RKO (cell line): ENCODE measurements at regions not wholly inside any gene's neighbourhood (a gene's known extent, or its start where the extent isn't known, plus 50 kb on each side); places are given as distances from the start of the nearest gene placed in this dataset.
"Not testable (repeated sequence)": the region's sequence is repeated elsewhere in the genome, so short reads cannot be mapped to it uniquely, and the experiment has no call there.

Source experiments
- DNase-seq: peaks from one replicate; pipeline ENCODE4 v3.0.0-alpha.2; 2016; ENCODE audit warnings: low spot score

DNA sequence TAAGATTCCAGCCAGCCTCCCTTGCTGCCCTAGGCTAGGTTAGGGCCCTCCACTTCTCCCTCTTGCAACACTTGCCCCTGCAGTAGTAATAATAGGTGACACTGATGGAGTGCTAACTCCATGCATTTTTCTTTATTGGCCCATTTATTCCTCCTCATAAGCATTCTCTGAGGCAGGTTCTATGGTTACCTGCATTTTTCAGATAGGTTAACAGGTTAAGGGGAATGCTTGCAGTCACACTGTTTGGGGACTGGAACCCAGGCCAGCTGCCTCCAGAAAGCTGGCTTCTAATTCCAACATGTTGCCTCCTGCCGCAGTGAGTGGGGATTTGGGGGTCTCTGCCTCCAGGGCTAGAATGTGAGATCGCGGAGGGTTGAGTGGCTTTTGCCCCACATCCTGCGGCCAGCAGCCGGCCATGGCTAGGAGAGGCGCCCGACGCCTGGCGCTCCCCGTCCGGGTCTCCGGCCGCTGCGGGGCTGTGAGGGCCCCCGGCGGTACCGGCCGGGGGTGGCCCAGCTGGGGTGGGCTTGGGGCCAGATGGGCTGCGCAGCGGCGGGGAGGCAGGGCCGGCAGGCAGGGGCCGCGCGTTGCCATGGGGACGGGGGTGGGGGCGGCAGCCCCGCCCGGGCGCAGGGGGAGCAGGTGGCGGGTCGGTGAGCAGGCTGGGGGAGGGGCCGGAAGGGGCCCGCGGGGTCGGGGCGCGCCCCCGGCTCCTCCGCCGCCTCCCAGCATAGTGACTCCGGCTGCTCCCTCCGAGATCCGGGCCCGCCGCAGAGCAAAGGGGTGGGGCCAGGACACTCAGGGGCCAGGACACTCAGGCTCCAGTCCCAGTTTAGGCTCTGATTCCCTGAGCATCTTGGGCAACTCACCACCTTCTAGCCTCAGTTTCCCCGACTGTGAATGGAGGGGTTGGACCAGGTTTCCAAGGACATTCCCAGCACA, 68.4 kb upstream of the SSBP3 start:
- DNase-seq: no peak

DNA sequence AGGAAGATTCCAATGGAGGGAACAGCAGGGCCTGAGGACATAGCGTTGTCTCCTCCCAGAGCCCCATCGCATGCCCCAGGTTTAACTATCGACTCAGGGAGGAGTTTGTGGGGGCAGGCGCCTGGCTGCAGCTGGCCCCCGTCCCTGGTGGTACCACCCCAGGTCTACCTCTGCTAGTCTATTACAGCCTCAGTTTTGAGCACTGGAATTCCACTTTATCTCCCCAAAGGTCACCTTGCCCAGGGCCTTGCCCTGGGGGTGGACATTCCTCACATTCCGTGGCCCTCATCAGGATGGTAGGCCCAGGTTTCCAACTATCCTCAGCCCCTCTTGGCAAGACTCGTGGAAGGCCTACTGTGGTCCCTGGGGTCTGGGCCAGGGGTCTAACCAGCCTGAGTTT, 65.4 kb upstream of the SSBP3 start:
- no peak for DNase-seq

DNA sequence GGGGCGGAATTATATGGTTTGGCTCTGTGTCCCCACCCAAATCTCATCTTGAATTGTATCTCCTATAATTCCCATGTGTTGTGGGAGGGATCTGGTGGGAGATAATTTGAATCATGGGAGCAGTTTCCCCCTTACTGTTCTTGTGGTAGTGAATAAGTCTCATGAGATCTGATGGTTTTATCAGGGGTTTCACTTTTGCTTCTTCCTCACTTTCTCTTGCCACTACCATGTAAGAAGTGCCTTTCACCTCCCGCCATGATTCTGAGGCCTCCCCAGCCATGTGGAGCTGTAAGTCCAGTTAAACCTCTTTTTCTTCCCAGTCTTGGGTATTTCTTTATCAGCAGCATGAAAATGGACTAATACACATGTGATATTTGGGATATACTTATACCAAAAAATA, 63.2 kb upstream of the SSBP3 start:
- not testable (repeated sequence) for DNase-seq

DNA sequence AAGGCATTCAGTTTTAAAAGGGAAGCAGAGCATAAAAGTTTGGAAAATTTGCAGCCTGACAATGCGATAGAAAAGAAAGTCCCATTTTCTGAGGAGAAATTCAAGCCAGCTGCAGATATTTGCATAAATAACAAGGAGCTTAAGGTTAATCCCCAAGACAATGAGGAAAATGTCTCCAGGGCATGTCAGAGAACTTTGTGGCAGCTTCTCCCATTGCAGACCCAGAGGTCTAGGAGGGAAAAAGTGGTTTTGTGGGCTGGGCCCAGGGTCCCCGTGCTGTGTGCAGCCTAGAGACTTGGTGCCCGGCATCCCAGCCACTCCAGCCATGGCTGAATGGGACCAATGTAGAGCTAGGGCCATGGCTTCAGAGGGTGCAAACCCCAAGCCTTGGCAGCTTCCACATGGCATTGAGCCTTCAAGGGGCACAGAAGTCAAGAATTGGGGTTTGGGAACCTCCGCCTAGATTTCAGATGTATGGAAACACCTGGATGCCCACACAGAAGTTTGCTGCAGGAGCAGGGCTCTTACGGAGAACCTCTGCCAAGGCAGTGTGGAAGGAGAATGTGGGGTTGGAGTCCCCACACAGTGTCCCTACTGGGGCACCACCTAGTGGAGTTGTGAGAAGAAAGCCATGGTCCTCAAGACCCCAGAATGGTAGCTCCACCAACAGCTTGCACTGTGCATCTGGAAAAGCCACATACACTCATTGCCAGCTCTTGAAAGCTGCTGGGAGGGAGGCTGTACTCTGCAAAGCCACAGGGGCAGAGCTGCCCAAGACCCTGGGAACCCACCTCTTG, 62.3 kb upstream of the SSBP3 start:
- not testable (repeated sequence) for DNase-seq

DNA sequence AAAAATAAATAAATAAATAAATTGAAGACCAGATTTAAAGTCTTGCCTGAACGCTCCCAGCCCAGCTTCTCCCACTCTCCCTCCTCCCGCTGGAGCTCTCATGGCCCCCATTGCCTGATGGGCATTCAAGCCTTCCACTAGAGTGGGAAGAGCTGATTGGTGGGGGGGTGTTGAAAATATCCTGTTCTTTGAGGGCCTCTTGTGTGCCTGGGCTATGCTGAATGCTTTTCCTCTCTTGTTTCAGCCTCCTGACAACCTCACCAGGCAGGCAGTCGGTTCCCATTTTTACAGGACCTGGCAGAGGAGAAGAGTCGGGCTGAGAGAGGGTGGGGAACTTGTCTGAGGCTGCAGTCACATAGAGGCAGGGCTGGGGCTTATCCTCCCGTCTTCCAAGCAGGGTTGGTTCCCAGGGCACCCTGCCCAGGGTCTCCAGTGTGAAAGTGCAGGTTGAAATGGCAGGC, 59.2 kb upstream of the SSBP3 start:
- DNase-seq: no peak

DNA sequence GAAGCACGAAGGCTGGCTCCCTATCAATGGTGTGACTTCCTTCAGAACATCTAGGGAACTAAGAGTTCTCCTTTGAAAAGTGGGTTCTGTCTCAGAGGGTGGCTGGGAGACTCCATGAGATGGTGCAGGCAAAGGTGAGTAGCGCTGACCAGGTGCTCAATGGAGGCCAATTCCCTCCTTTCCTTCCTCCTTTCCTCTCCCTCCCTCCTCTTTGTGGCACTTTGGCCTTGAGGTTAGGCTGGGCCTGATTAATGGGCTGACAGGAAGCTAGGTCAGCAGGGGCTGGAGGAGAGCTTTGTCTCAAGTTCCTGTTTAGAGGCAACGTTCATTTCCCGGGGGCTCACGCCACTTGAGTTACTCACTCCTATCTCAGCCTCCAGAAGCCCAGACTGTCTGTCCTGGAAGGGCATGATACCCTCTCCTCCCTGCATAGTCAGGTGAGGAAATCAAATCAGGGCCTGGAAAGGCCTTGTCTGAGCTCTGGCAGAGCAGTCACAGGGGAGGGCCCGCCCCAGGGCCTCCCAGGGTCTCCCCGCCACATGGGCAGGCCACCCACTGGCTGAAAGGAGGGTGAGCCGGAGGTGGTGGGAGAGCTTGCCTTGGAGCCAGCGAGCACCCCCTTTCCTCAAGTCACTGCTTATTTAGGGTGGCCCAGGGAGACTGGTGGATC, 58.4 kb upstream of the SSBP3 start:
- no peak for DNase-seq

DNA sequence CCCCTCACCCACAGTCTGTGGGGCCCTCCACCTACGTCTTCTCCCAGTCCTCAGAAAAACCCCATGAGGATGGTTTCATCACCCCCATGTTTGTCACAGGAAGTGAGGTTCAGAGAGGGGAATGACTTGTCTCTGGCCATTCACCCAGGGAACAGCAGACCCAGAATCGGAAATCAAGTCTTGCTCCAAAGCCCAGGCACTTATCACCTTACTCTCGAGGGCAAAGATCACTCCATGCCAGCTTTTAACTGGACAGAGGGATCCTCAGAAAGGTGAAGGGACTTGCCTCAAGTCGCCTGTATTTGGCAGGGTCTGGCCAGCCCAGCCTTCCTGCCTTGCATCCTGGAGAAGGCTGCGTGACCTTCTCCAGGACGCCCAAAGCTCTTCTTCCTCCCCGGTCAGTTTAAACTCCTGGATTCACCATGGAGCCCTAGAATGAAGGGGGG, 57.9 kb upstream of the SSBP3 start:
- no peak for DNase-seq

DNA sequence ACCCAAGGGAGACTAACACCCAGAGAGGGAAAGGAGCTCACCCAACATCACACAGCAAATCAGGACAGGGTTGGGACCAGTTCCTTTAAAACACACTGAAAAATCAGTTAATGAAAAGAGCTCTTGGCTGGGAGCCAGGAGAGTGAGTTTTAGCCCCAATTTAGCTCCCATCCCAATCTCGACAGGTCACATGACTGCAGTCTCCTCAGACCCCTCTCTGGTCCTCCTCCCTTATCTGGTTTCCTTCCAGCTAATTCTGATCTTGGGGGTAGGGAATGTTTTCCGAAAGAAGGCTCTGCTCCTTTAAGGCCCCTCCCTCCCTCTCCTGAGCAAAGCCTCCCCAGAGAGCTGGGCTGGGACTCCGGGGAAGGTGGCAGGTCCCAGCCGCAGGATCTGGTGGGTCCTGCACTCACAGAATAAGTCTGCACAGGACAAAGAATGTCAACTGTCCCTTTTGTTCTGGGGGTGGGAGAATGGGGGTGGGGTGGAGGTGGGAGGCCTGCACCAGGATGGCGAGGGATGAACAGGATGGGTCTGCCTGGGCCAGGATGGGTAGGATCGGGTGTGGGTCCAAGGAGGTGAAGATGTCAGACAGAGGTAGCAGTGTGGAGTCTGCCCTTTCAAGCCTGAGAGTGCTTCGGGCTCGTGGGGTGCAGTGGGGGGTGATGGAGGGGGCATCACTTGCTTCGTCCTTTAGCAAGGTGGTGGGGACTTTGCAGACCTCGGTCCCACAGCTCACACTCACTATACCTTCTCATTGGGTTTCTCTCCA, 57.3 kb upstream of the SSBP3 start:
- no peak for DNase-seq

DNA sequence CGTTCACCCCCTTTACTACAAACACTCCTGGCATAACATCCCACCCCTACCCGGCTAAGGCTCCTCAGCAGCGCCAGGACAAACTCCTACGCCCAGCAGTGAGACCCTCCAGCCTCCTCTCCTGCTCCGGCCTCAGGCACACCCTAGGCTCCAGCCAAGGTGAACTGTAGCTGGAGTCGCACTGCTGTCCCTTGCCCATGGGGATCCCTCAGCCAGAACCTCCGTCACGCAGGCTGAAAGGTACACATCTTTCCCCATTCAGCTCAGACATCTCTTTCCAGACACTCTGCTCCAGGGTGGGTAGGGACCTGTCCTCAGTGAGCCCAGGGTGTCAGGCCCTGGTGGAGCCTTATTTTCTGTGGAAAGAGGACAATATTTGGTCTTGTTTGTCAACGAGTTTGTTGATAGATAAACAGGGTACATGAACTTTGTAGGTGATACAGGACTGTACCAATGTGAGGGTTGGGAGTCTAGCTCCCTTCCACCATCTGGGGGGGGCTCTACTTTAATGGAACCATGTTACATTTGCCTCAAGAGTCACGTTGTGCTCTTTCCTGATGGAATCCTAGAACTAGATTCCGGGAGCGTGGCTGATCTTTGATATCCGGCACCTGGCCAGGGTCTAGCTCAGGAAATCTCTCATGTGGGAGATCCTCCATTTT, 56.5 kb upstream of the SSBP3 start:
- no peak for DNase-seq

DNA sequence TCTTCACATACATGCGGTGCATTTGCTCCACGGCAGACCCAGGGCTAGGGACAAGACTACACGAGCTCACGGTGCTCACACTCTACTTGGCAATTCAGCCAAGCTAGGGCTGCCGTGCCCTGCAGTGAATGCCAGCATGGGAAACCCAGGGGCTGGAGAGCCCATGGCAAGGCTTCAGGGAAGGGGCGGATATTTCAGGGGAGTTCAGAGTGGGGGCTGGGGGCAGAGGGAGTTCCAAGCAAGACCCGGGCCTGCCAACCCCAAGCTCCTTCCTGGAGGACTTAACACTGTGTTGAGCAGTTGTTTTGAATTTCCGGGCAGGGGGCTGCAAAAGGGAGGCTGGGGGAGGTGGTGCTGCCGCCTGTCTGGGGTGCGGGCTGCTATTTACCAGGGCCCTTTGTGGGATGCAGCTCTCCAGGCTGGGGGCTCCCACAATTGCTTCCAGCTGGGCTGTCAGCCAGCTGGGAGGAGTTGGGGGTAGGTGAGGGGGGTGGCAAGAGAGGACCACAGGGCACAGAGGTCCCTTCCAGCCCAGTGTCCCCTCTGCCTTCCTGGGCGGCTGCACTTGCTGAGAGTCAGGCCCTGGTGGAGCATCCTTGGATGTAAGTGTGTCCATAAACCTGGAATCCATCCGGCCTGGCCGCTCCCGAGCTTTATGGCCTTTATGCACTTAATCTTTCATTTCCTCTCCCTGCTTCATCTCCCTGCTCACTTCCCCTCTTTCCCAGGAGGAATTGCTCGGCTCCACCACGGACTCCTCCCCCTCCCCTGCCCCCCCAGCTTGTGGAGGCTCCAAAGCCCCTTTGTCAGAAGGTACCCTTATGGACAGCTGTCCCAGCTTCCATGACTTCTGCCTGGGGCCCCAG, 55.8 kb upstream of the SSBP3 start:
- DNase-seq: no peak

DNA sequence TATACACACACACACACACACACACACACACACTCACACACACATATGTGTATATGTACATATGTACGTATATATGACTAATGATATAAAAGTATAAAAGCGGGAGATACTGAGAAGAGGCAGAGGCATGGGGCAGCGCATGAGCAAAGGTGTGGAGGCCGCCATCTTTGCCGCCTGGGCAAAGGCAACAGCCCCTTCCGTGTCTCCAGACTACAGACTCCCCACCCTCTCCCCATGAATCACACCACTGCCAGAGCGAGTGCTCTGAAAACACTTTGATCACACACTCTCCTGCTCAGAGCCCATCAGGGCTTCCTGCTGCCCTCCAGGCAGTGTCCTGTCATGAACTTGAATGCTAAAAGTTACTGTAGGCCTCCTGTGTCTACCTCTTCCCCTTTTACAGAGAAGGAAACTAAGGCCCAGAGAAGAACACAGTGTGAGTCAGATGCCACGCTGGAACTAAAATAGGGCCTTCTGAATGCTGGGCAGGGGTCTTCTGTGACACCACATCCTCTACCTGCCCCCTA, 54.7 kb upstream of the SSBP3 start:
- no peak for DNase-seq

DNA sequence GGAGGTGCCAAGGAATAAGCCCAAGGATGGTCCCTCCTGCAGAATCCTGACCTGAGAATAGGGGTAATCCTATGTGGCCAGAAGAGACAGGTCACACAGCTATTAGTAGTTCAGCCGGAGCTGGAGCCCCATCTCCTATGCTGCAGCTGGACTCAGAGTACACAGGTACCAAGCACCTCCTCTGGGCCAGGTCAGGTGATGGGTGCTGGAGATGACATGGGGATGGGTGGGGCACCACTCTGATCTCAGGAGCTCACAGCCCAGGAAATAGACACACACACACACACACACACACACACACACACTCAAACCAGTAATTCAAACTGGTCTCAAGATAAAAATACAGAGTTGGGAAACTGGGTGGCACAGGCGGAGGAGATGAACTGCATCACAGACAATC, 54.2 kb upstream of the SSBP3 start:
- no peak for DNase-seq

DNA sequence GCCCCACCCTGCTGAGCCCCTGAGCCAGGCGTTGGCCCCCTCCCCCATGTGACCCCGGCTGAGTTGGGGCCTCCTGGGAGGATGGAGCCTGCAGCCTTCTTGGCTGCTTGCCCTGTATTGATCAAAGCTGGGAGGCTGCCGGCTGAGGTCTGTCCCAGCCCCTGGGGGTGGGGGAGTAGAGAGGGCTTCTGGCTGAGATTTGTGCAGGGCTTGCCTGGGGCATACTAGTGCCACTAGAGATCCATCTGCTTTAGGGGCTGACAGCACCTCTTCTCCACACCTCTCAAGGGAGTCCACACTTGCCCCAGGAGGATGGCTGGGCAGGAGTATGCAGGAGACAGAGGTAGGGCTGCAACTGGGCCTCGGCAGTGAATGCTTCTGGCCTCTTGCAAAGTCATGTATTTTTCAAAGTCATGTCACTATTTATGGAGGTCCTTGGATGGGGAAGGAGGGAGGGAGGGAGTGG, 53.6 kb upstream of the SSBP3 start:
- DNase-seq: no peak

DNA sequence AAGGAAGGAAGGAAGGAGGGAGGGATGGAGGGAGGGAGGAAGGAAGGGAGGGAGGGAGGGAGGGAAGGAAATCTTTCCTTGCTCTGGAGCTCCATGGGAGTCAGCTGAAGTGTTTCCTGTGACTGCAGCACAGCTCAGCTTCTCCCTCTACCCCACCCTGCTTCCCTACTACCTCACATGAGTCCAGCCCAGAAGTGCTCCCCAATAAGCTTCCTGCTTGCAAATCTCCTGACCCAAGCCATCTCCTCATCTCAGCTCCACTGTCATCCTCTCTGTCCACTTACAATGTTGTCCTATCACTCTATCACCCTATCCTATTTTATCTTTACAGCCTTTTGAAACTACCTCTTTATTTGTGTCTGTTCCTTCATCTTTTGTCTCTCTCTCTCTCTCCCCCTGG, 52.9 kb upstream of the SSBP3 start:
- DNase-seq: peak; percentile 14

DNA sequence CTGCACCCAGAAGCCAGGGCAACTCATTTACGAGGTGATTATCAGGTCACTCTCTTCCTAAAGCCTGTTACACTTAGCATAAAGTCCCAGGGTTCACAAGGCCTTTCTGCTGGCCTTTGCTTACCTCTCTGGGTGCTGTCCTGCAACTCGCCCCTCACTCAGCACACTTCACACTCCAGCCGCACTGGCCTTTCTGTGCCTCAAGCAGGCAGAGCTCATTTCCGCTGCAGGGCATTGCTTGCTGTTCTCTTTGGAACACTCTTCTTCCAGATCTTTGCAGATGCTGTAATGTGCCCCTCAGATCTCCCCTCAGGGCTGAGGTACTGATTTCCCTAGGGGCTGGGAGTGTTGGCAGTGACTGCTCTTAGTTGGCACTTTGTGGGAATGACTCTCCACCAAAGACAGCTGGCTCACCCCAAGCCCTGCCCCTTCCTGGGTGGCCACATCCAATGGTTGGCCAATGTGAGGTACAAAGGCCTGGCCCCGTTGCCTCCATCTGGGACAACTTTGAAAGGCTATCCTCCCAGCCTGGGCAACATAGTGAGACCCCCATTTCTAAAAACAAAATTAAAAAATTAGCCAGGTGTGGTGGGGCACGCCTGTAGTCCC, 50.8 kb upstream of the SSBP3 start:
- DNase-seq: no peak

DNA sequence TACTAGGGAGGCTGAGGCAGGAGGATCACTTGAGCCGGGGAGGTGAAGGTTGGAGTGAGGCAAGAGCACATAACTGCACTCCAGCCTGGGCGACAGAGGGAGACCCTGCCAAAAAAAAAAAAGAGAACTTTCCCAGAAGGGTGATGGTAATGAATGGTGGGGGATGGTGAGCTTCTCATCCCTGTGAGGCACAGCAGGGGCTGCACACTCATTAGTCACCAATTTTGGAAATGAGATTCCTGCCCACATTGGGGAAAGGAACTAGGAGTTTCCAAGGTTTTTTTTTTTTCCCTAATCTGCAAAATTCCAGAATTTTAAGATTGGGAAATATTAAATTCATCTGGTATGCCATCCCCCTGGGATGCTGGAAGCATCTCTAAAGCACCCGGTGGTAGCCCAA, 50.2 kb upstream of the SSBP3 start:
- DNase-seq: no peak
